ENCODE measurements at regions not wholly inside any gene's neighbourhood (a gene's known extent, or its start where the extent isn't known, plus 50 kb on each side); places are given as distances from the start of the nearest gene placed in this dataset.

- H3K27ac Mint-ChIP-seq (ENCODE audit: unreplicated experiment) = no peak overlapping the region
- no peak overlapping the region for H3K4me3 Mint-ChIP-seq (ENCODE audit: unreplicated experiment)
- H3K36me3 Mint-ChIP-seq (ENCODE audit: unreplicated experiment) = no peaks in the 10 kb centered on the region
- no peaks in the 10 kb centered on the region for H3K27me3 Mint-ChIP-seq (ENCODE audit: unreplicated experiment)
- peaks cover 11% of the 10 kb centered on the region for H3K4me1 Mint-ChIP-seq (ENCODE audit: unreplicated experiment)
- H3K9me3 Mint-ChIP-seq (ENCODE audit: unreplicated experiment) = no peaks in the 10 kb centered on the region
- TF ChIP-seq CTCF (IDR thresholded peaks at IDR 0.05) = no peak
- no peak for DNase-seq (ENCODE audit: extremely low spot score, unreplicated experiment)
These were observed 83.2 kb downstream of the CEBPB start for GRCh38 chr20:50273601-50274491.

- no peak overlapping the region for H3K4me3 Mint-ChIP-seq (ENCODE audit: unreplicated experiment)
- no peak overlapping the region for H3K27ac Mint-ChIP-seq (ENCODE audit: unreplicated experiment)
- TF ChIP-seq CTCF (IDR thresholded peaks at IDR 0.05) = no peak
- no peak for DNase-seq (ENCODE audit: extremely low spot score, unreplicated experiment)
- peaks cover 16% of the 10 kb centered on the region for H3K4me1 Mint-ChIP-seq (ENCODE audit: unreplicated experiment)
- H3K27me3 Mint-ChIP-seq (ENCODE audit: unreplicated experiment) = no peaks in the 10 kb centered on the region
- H3K36me3 Mint-ChIP-seq (ENCODE audit: unreplicated experiment) = no peaks in the 10 kb centered on the region
- H3K9me3 Mint-ChIP-seq (ENCODE audit: unreplicated experiment) = no peaks in the 10 kb centered on the region
These were observed 84.2 kb downstream of the CEBPB start for GRCh38 chr20:50274570-50275430.

- Mint-ChIP-seq H3K36me3 (ENCODE audit: unreplicated experiment) (no peaks in the 10 kb centered on the region), H3K27ac (ENCODE audit: unreplicated experiment) (no peak overlapping the region), H3K9me3 (ENCODE audit: unreplicated experiment) (no peaks in the 10 kb centered on the region), H3K4me3 (ENCODE audit: unreplicated experiment) (no peak overlapping the region), H3K27me3 (ENCODE audit: unreplicated experiment) (no peaks in the 10 kb centered on the region), H3K4me1 (ENCODE audit: unreplicated experiment) (peaks cover 21% of the 10 kb centered on the region)
- DNase-seq (ENCODE audit: extremely low spot score, unreplicated experiment) = no peak
- no peak for TF ChIP-seq CTCF (IDR thresholded peaks at IDR 0.05)
These were observed 85.8 kb downstream of the CEBPB start for GRCh38 chr20:50276119-50277063.

GRCh38 chr20:50277064-50277415 lies 86.4 kb downstream of the CEBPB start:
- DNase-seq (ENCODE audit: extremely low spot score, unreplicated experiment) = no peak
- no peak overlapping the region for H3K27ac Mint-ChIP-seq (ENCODE audit: unreplicated experiment)
- no peaks in the 10 kb centered on the region for H3K9me3 Mint-ChIP-seq (ENCODE audit: unreplicated experiment)
- no peak for TF ChIP-seq CTCF (IDR thresholded peaks at IDR 0.05)
- no peak overlapping the region for H3K4me3 Mint-ChIP-seq (ENCODE audit: unreplicated experiment)
- H3K4me1 Mint-ChIP-seq (ENCODE audit: unreplicated experiment) = peaks cover 21% of the 10 kb centered on the region
- H3K27me3 Mint-ChIP-seq (ENCODE audit: unreplicated experiment) = no peaks in the 10 kb centered on the region
- no peaks in the 10 kb centered on the region for H3K36me3 Mint-ChIP-seq (ENCODE audit: unreplicated experiment)
